ENCODE measurements at regions not wholly inside any gene's neighbourhood (a gene's known extent, or its start where the extent isn't known, plus 50 kb on each side); places are given as distances from the start of the nearest gene placed in this dataset.

GRCh38 chr22:49460091-49460490 is 367.6 kb downstream of the BRD1 start:
- intact Hi-C loops (cut with DNase I), result no loop called here
- peaks cover 0 to 13% (median 5%) of the 10 kb centered on the region in 3 donors for H3K27me3 ChIP-seq (ENCODE audit: insufficient read depth in 3 of 3, low read length in 2 of 3)

GRCh38 chr22:49458708-49459099 is 369.0 kb downstream of the BRD1 start:
- no peak for TF ChIP-seq CTCF (IDR thresholded peaks at IDR 0.05)
- Histone ChIP-seq H3K9me3 (no peaks in the 10 kb centered on the region), H3K27ac (no peak overlapping the region), H3K36me3 (ENCODE audit: insufficient read depth in 1 of 2, low read depth in 1 of 2) (no peaks in the 10 kb centered on the region), H3K4me1 (no peaks in the 10 kb centered on the region), H3K27me3 (ENCODE audit: insufficient read depth in 3 of 3, low read length in 2 of 3) (peaks cover 0 to 13% (median 5%) of the 10 kb centered on the region in 3 donors), H3K4me3 (no peak overlapping the region)
- intact Hi-C loops (cut with DNase I), result no loop called here
- 71 to 80% (median 77%) methylated on average over 15 of the region's 15 CpGs for WGBS, 3 donors
- ATAC-seq, result no peak
- no peak for DNase-seq

More at GRCh38 chr22:49460091-49460490, 367.6 kb downstream of the BRD1 start:
- no peak overlapping the region for H3K4me3 ChIP-seq
- 38 to 50% (median 43%) methylated on average over 5 of the region's 5 CpGs for WGBS, 3 donors
- ATAC-seq (no peak), DNase-seq (no peak)
- no peaks in the 10 kb centered on the region for H3K4me1 ChIP-seq
- no peaks in the 10 kb centered on the region for H3K36me3 ChIP-seq (ENCODE audit: insufficient read depth in 1 of 2, low read depth in 1 of 2)
- no peak overlapping the region for H3K27ac ChIP-seq
- no peaks in the 10 kb centered on the region for H3K9me3 ChIP-seq
- no peak for TF ChIP-seq CTCF (IDR thresholded peaks at IDR 0.05)

- Histone ChIP-seq H3K4me1 (no peaks in the 10 kb centered on the region), H3K36me3 (ENCODE audit: insufficient read depth in 1 of 2, low read depth in 1 of 2) (no peaks in the 10 kb centered on the region), H3K27me3 (ENCODE audit: insufficient read depth in 3 of 3, low read length in 2 of 3) (peaks cover 0 to 13% (median 7%) of the 10 kb centered on the region in 3 donors), H3K4me3 (no peak overlapping the region), H3K9me3 (no peaks in the 10 kb centered on the region), H3K27ac (no peak overlapping the region)
- DNase-seq (no peak), ATAC-seq (no peak)
- 72 to 75% (median 74%) methylated on average over 14 of the region's 14 CpGs for WGBS, 3 donors
- TF ChIP-seq CTCF (IDR thresholded peaks at IDR 0.05), result no peak
- intact Hi-C loops (cut with DNase I), result no loop called here
These were observed 369.5 kb downstream of the BRD1 start for GRCh38 chr22:49457946-49458707.

DNA sequence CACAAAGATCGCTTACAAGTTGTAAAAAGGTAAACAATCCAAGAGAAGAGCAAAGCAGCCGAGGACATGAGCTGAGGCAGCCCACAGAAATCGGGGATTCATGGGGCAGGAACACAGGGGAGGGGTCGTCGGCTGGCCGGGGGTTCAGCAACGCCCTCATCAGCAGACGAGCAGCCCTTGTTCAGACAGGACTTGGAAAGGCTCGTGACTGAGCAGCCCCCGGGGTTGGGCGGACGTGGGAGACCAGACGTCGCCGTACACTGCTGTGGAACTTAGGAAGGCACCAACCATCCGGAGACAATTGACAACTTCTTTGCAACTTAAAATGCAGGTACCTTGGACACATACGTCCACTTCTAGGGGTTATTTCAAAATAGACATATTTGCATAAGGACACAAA is 370.5 kb downstream of the BRD1 start:
- Histone ChIP-seq H3K4me1 (no peaks in the 10 kb centered on the region), H3K9me3 (no peaks in the 10 kb centered on the region)
- WGBS, 3 donors, result 47 to 55% (median 52%) methylated on average over 17 of the region's 17 CpGs

More for the DNA sequence above, 370.5 kb downstream of the BRD1 start:
- Histone ChIP-seq H3K4me3 (no peak overlapping the region), H3K27me3 (ENCODE audit: insufficient read depth in 3 of 3, low read length in 2 of 3) (peaks cover 0 to 13% (median 4%) of the 10 kb centered on the region in 3 donors), H3K36me3 (ENCODE audit: insufficient read depth in 1 of 2, low read depth in 1 of 2) (no peaks in the 10 kb centered on the region), H3K27ac (no peak overlapping the region)
- ATAC-seq (no peak), DNase-seq (no peak)
- intact Hi-C loops (cut with DNase I), result no loop called here
- no peak for TF ChIP-seq CTCF (IDR thresholded peaks at IDR 0.05)

Data from psoas muscle (tissue), 7 donors.